GM10248 (cell line): ENCODE measurements at regions not wholly inside any gene's neighbourhood (a gene's known extent, or its start where the extent isn't known, plus 50 kb on each side); places are given as distances from the start of the nearest gene placed in this dataset.
A peak's percentile ranks its signal among the peaks of the same experiment; 100 is the strongest.

Experiments used
- CTCF ChIA-PET: fragments of 300-600 bp; sonication (Branson Sonifier 250); formaldehyde crosslinking; extraction: SDS; loops from one replicate; lab custom pipeline; 2021; ENCODE audit warnings: antibody characterized with exemption; lab: Yijun Ruan, JAX
- POLR2A ChIA-PET: fragments of 350-650 bp; sonication (Branson Sonifier 250); formaldehyde crosslinking; extraction: SDS; loops from one replicate; lab custom pipeline; 2020; ENCODE audit warnings: antibody characterized with exemption; lab: Yijun Ruan, JAX
- DNase-seq: peaks from one replicate; pipeline ENCODE4 v3.0.0; 2012; ENCODE audit errors: extremely low spot score
- CTCF ChIP-seq: IDR thresholded peaks from 2 replicates; pipeline ENCODE4 v1.5.1; 2012; ENCODE audit warnings: mild to moderate bottlenecking, low read depth; ENCODE audit errors: extremely low read depth, missing control alignments, control extremely low read depth

GRCh38 chr3:10746684-10747083 lies 69.3 kb upstream of the SLC6A11 start:
- POLR2A ChIA-PET = no interaction called here
- DNase-seq = no peak
- no peak for TF ChIP-seq CTCF
- CTCF ChIA-PET = interaction anchor here (1.6 to 2.1 kb wide), 2 partner anchors 8 to 11 kb away, joined by 6 to 11 read pairs; no protein-coding TSS in a partner anchor

- TF ChIP-seq CTCF = no peak
- no peak for DNase-seq
- ChIA-PET POLR2A (no interaction called here), CTCF (interaction anchor here (1.6 to 2.1 kb wide), 2 partner anchors 9 to 11 kb away, joined by 6 to 11 read pairs; no protein-coding TSS in a partner anchor)
These were observed 68.7 kb upstream of the SLC6A11 start for GRCh38 chr3:10747341-10747740.

GRCh38 chr3:10748040-10748439 lies 68.0 kb upstream of the SLC6A11 start:
- ChIA-PET CTCF (interaction anchor here (1.8 to 2.5 kb wide), 3 partner anchors 8 to 11 kb away, joined by 7 to 28 read pairs (median 11); no protein-coding TSS in a partner anchor), POLR2A (no interaction called here)
- DNase-seq = no peak
- no peak for TF ChIP-seq CTCF

GRCh38 chr3:10753964-10754363 lies 62.1 kb upstream of the SLC6A11 start:
- CTCF ChIA-PET = interaction anchor here (1.5 to 3.1 kb wide), 3 partner anchors 15 to 306 kb away, joined by 5 to 19 read pairs (median 6); no protein-coding TSS in a partner anchor
- POLR2A ChIA-PET = no interaction called here
- TF ChIP-seq CTCF = no peak
- peak; percentile 51 for DNase-seq

- ChIA-PET CTCF (interaction anchor here (0.6 to 4.8 kb wide), 8 partner anchors 8 to 434 kb away, joined by 3 to 42 read pairs (median 4); no protein-coding TSS in a partner anchor), POLR2A (no interaction called here)
- DNase-seq = no peak
- TF ChIP-seq CTCF = no peak
These were observed 59.5 kb upstream of the SLC6A11 start for GRCh38 chr3:10756546-10756945.

GRCh38 chr3:10757021-10757820 lies 58.8 kb upstream of the SLC6A11 start:
- DNase-seq = no peak
- CTCF ChIA-PET = interaction anchor here (1.7 to 4.8 kb wide), 11 partner anchors 8 to 303 kb away, joined by 4 to 42 read pairs (median 9); no protein-coding TSS in a partner anchor
- TF ChIP-seq CTCF = no peak
- POLR2A ChIA-PET = no interaction called here
